Retinal pigment epithelial cell (primary cell): ENCODE measurements at regions not wholly inside any gene's neighbourhood (a gene's known extent, or its start where the extent isn't known, plus 50 kb on each side); places are given as distances from the start of the nearest gene placed in this dataset.

Source experiments
- DNase-seq: peaks from one replicate; pipeline ENCODE4 v3.0.0-alpha.2; 2010; ENCODE audit warnings: low read depth
- H3K4me3 ChIP-seq: 2 replicates; pipeline ENCODE4 v1.5.1; 2011; ENCODE audit warnings: mild to moderate bottlenecking, low read length, control low read depth, moderate library complexity
- CTCF ChIP-seq: conservative IDR thresholded peaks from 2 replicates; pipeline ENCODE4 v1.5.1; 2011; ENCODE audit warnings: low read depth, low read length, control low read depth, inconsistent platforms

GRCh38 chr21:43337901-43338655, 88.9 kb downstream of the SIK1 start:
- DNase-seq, result no peak
- no peak for TF ChIP-seq CTCF
- H3K4me3 ChIP-seq, result no peak overlapping the region

DNA sequence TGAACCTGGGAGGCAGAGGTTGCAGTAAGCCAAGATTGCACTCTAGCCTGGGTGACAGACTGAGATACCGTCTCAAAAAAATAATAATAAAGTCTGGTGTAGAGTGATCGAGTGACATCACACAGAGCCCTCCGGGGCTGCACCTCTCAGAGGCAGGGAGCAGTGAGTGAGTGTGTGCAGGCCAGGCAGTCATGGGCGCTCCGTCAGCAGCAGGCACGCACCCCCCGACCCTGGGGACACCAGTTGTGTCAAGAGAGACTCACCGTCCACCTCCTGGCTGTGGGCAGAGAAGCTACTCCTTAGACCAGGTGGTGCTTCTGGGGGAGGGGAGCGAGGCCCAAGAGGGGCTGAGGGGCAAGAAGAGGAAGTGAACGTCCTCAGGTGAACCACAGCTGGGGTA, 91.8 kb downstream of the SIK1 start:
- no peak for DNase-seq
- H3K4me3 ChIP-seq, result no peak overlapping the region
- TF ChIP-seq CTCF, result no peak

DNA sequence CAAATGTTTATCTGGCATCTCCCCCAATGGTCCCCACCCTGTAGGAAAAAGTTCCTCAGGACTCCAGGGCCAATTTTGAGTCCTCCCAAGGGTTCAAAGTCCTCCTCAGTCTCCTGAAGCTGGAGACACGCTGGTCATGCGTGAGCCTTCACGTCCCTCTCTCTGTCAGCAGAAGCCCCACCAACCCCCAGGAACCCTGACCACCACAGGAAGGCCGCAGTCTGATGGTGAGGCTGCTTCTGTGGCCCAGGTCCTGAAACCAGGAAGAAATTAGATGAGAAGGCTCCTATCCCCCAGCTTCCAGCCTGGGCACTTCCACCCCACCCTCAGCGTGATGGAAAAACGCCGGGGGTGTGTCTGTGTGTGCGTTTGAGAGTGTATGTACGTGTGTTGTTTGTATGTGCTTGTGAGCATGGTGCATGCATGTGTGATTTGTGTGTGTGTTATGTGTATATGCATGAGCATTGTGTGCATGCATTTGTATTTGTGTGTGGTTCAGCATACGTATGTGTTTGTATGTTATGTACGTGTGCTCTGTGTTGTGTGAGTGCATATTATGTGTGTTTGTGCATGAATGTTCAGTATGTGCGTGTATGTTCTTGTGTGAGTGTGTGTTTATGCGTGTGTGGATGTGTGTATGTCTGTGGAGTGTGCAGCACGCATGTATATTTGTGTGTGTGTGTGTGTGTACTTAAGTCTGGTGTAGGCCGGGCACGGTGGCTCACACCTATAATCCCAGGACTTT, 92.5 kb downstream of the SIK1 start:
- DNase-seq, result no peak
- no peak for TF ChIP-seq CTCF
- H3K4me3 ChIP-seq, result no peak overlapping the region

DNA sequence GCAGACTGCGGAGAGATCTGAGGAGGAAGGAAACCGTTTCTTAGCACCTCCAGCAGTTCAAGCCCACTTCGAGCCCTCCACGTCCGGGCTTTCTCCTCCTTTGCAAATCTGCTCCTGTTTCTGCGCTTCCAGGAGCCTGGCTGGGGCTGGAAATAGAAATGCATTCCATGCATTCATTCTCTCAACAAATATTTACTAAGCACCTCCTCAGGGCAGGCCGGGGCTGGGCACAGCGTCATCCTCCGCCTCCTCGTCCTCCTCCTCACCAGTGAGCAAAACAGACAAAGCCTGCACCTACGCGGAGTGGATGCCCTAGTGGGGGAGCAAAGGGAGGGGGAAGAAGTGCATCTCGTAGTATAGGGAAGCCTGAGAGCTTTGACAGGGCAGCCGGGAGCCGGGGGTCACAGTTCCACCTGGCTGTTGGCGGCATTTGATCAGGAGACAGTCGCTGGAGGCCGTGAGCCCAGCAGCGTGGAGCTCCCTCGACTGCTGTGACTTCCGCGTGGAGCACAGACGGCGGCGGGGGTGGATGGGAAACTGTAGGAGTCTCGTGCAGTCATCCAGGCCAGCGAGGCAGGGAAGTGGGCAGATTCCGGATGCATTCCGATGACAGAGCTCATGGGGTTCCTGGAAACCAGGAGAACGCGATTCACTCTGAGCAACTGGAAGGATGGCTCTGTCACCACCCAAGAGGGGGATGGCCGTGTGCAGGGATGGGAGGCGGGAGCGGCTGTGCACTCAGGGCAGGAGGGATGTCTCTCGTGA, 93.5 kb downstream of the SIK1 start:
- H3K4me3 ChIP-seq, result peak overlapping the region; percentile 36
- DNase-seq, result peak; percentile 90

DNA sequence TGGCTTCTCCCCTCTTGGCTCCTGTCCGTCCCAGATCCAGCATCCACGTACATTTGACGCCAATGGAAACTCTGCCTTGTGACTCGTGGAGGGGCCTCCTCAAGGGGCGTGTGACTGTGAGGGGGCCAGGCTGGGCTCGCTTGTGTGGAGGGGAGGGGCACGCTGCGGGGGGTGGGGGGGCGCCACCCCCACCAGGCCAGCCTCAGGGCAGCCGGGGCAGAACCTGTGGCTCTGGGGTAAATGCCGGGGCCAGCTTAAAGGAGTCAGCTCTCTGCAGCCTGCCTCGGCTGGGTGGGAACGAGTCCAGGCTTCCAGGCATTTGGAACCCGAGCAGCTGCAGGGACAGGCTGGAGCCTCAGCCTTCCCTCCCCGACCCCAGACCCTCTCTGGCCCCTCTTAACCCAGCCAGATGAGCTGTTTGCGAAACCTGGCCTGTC, 94.1 kb downstream of the SIK1 start:
- no peak for TF ChIP-seq CTCF
- DNase-seq, result peak; percentile 76
- peak overlapping the region; percentile 36 for H3K4me3 ChIP-seq

More for the DNA sequence above, 93.5 kb downstream of the SIK1 start:
- no peak for TF ChIP-seq CTCF

- TF ChIP-seq CTCF, result no peak
- DNase-seq, result peak; percentile 93
- no peak overlapping the region for H3K4me3 ChIP-seq
Measured at GRCh38 chr21:43331962-43332828, 94.7 kb downstream of the SIK1 start.
